ENCODE measurements at regions not wholly inside any gene's neighbourhood (a gene's known extent, or its start where the extent isn't known, plus 50 kb on each side); places are given as distances from the start of the nearest gene placed in this dataset.

GRCh38 chr5:66503203-66503789 lies 92.9 kb upstream of the MAST4 start:
- TF ChIP-seq POLR2A (IDR thresholded peaks at IDR 0.05) (no peak), CTCF (IDR thresholded peaks at IDR 0.05) (no peak)

Measured in stomach (tissue), 4 donors.